ENCODE measurements at regions not wholly inside any gene's neighbourhood (a gene's known extent, or its start where the extent isn't known, plus 50 kb on each side); places are given as distances from the start of the nearest gene placed in this dataset.

- H3K4me3 ChIP-seq (ENCODE audit: low read length), result no peak overlapping the region
- TF ChIP-seq ZNF274 (IDR thresholded peaks at IDR 0.05; ENCODE audit: low read depth, low read length), result no peak
Measured at GRCh38 chr5:167652690-167653089, 638.8 kb upstream of the WWC1 start.

- TF ChIP-seq ZNF274 (IDR thresholded peaks at IDR 0.05; ENCODE audit: low read depth, low read length), result no peak
- H3K4me3 ChIP-seq (ENCODE audit: low read length), result no peak overlapping the region
Measured at GRCh38 chr5:167653645-167654106, 637.8 kb upstream of the WWC1 start.

- no peak overlapping the region for H3K4me3 ChIP-seq (ENCODE audit: low read length)
- no peak for TF ChIP-seq ZNF274 (IDR thresholded peaks at IDR 0.05; ENCODE audit: low read depth, low read length)
Measured at GRCh38 chr5:167657016-167657415, 634.4 kb upstream of the WWC1 start.

GRCh38 chr5:167658889-167659288, 632.6 kb upstream of the WWC1 start:
- no peak overlapping the region for H3K4me3 ChIP-seq (ENCODE audit: low read length)
- no peak for TF ChIP-seq ZNF274 (IDR thresholded peaks at IDR 0.05; ENCODE audit: low read depth, low read length)

GRCh38 chr5:167661605-167662004, 629.8 kb upstream of the WWC1 start:
- TF ChIP-seq ZNF274 (IDR thresholded peaks at IDR 0.05; ENCODE audit: low read depth, low read length), result no peak

GRCh38 chr5:167664222-167664804, 627.1 kb upstream of the WWC1 start:
- TF ChIP-seq ZNF274 (IDR thresholded peaks at IDR 0.05; ENCODE audit: low read depth, low read length), result no peak
- no peak overlapping the region for H3K4me3 ChIP-seq (ENCODE audit: low read length)

More at GRCh38 chr5:167661605-167662004, 629.8 kb upstream of the WWC1 start:
- H3K4me3 ChIP-seq (ENCODE audit: low read length), result no peak overlapping the region

GRCh38 chr5:167665841-167666375, 625.5 kb upstream of the WWC1 start:
- no peak for TF ChIP-seq ZNF274 (IDR thresholded peaks at IDR 0.05; ENCODE audit: low read depth, low read length)
- H3K4me3 ChIP-seq (ENCODE audit: low read length), result no peak overlapping the region

GRCh38 chr5:167671176-167671575, 620.3 kb upstream of the WWC1 start:
- no peak for TF ChIP-seq ZNF274 (IDR thresholded peaks at IDR 0.05; ENCODE audit: low read depth, low read length)
- H3K4me3 ChIP-seq (ENCODE audit: low read length), result no peak overlapping the region

- no peak for TF ChIP-seq ZNF274 (IDR thresholded peaks at IDR 0.05; ENCODE audit: low read depth, low read length)
Measured at GRCh38 chr5:167673942-167674341, 617.5 kb upstream of the WWC1 start.

GRCh38 chr5:167678481-167678880, 613.0 kb upstream of the WWC1 start:
- no peak for TF ChIP-seq ZNF274 (IDR thresholded peaks at IDR 0.05; ENCODE audit: low read depth, low read length)
- no peak overlapping the region for H3K4me3 ChIP-seq (ENCODE audit: low read length)

More at GRCh38 chr5:167673942-167674341, 617.5 kb upstream of the WWC1 start:
- no peak overlapping the region for H3K4me3 ChIP-seq (ENCODE audit: low read length)

GRCh38 chr5:167684251-167684650, 607.2 kb upstream of the WWC1 start:
- no peak for TF ChIP-seq ZNF274 (IDR thresholded peaks at IDR 0.05; ENCODE audit: low read depth, low read length)
- H3K4me3 ChIP-seq (ENCODE audit: low read length), result no peak overlapping the region

GRCh38 chr5:167688341-167689130, 602.9 kb upstream of the WWC1 start:
- no peak for TF ChIP-seq ZNF274 (IDR thresholded peaks at IDR 0.05; ENCODE audit: low read depth, low read length)
- H3K4me3 ChIP-seq (ENCODE audit: low read length), result no peak overlapping the region

- no peak for TF ChIP-seq ZNF274 (IDR thresholded peaks at IDR 0.05; ENCODE audit: low read depth, low read length)
- no peak overlapping the region for H3K4me3 ChIP-seq (ENCODE audit: low read length)
Measured at GRCh38 chr5:167694325-167695147, 596.9 kb upstream of the WWC1 start.
